ENCODE measurements at regions not wholly inside any gene's neighbourhood (a gene's known extent, or its start where the extent isn't known, plus 50 kb on each side); places are given as distances from the start of the nearest gene placed in this dataset.
"Not testable (repeated sequence)": the region's sequence is repeated elsewhere in the genome, so short reads cannot be mapped to it uniquely, and the experiment has no call there.

DNA sequence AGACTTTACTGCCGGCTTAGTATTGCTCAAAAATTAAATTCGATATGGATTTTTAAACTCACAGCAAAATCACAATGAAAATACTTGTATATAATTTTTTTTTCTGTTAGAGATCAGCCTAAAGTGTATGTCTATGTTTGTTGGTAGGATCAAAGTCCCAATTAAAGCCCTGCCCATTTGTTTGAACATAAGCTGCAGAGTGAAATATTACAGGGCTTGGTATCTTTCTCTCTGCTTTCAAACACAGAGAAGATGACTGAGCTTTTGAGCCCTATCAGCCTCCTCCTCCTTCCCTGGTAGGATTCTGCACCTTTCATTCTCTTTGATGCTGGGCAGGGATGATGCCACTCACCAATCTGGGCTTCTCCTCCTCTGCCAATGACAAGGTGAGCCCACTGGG is 345.4 kb downstream of the PPP1R2C start:
- DNase-seq, result no peak

DNA sequence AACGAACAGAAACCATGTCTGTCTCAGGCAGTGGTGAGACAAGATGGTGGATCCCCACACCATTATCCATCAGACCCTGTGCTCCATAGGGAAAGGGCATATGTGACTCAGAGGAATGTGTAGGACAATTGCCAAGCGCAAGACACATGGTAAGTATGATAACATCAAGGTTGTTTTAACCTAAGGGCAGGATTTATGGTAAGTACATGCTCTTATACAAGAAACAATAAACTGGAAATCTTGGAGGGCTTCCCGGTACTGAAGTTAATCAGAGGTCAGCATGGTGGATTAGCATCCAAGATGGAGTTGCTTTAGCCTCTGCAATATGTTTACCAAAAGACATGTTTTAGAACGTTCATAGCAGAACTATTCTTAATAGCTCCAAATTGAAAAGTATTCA is 355.0 kb downstream of the PPP1R2C start:
- no peak for DNase-seq

DNA sequence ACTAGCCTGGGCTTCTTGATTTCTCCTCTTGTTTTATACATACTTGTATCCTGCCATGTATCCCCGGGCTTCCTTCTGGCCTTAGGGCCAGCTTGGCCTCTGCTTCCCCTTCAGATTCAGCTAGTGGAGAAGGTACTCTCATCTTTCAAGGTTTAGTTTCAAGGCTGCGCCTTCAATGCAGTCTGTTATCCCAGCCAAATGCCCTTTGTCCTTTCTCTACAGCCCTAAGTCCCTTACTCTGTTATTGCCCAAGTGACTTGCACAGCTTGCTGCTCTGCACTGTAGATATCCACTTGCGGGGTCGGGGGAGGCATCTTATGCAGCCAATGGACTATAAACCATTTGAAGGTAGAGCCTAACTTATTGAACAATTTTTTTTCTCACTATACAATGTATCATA is 357.5 kb downstream of the PPP1R2C start:
- no peak for DNase-seq

DNA sequence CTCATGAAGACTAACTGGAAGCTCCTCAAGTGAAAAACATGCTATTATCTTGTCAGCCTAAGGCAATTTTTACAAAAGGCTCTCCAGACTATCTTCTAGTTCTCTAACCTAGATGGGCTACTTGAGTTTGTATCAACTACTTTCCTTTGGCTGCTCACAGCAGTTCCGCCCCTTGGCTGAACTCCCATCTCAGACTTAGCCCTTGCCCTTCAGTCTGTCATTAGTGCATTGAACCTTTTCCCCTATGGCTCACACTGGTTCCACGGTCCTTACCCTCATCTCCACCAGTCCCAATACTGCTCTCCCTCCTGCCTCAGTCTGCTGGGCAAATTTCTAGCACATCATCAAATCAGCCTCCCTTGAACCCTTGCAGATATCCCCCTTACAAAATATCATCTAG is 362.3 kb downstream of the PPP1R2C start:
- no peak for DNase-seq

DNA sequence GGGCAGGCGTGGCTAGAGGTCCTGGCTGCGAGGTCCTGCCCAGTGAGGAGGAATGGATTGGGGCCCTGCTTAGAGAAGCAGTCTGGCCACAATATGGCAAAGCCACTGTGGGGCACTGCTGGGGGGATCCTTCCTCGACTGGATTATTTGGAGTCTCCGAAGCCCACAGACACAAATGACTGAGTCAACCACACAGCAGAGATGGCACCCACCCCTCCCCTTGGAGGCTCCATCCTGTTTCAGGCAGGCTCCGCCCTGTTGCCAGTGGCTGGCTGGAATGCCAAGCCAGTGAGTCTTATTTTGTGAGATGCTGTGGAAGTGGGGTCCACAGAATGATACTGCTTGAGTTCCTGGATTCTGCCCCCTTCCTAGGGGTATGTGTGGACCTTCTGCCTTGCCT is 363.9 kb downstream of the PPP1R2C start:
- DNase-seq, result no peak

DNA sequence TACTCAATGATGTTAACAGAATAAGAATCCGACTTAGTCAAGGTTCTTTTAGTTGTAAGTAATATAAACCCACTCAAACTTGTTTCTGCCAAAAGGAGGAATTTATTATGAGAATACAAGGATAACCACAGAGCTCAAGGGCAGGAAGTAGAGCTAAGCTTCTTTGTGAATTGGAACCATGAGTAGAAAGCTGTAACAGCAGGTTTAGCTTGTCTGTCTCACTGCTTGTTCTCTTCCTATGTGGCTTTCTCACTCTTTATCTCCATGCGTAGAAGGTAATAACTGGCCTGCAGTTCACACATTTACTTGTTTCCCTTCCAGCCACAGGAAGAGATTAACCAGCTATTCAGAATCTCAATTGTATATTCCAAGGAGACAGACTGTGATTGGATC is 378.3 kb downstream of the PPP1R2C start:
- no peak for DNase-seq

DNA sequence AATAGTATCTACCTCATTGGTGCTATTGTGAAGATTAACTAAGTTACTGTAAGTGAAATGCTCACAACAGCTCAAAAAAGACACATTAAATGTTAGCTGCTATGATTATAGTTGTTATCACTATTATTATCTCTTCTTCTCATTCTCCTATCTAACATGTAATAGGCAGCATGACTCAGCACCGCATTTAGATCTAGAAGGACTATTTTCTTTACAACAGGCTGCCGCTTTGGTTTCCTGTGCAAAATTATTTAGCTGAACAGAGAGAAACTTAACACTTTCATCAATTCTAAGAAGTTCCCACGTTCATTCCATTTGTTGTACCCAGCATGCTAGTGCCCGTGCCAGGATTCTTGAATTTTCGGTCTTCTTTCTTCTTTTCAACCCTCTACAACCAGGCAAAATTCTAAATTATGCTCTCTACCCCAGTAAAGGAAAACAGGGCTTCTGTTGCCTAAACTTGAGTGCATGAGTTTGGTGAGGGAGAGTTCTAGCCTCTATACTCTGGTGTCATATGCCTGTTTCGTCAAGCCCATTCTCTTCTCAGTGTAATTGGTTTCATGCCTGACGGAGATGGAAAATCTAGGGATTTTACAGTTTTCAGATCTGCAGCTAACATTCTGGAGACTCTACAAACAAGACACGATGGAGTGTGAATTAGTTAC is 378.9 kb downstream of the PPP1R2C start:
- no peak for DNase-seq

DNA sequence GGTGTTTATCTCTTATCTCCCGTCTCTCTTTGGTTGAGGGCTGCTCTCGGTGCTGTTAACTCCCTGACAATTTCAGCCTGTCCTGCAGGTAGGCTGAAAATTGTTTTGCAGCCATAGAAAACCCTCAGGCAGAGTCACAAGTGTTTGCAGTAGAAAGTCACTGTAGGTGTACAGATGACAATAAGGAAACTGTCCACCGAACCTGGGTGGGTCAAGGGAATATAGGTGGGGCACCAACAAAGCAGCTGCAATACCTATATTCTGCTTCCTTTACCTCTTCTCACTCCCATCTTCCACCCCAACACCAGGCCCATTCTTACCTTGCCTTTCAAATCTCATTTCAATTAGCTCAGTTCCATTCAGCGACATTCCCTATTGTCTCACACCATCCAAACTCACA is 381.8 kb downstream of the PPP1R2C start:
- DNase-seq, result no peak

DNA sequence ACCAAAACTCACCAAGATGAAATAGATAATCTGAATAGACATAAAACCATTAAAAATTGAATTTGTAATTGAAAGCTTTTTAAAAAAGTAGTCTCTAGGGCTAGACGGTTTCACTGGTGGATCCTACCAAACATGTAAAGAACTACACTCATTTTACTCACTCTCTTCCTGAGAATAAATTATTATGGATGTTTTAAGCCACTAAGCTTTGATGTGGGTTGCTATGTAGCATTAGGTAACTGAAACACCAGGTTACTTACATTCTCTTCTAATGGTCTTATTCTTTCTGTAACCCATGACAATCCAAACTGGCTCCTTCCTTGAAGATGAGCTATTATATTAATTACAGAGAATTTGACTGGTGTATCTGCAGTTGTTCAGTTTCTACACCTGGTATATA is 385.1 kb downstream of the PPP1R2C start:
- DNase-seq, result no peak

DNA sequence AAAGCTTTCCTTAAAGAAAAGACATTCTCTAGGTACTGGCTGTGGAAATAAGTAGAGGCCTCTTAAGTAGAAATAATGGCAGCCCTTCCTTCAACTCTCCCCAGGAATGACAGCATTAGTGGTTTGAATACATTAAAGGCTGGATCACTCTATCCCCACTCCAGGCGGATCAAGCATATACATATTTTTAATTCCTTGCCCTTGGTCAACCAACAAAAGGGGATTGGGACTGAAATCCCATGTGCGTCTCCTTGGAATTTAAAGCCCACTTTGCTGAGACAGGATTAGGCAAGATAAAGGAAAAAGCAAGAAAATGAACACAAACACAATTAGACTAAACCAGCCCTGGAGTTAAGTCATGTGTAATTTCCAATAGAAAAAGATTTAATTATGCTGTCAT is 391.3 kb downstream of the PPP1R2C start:
- no peak for DNase-seq

DNA sequence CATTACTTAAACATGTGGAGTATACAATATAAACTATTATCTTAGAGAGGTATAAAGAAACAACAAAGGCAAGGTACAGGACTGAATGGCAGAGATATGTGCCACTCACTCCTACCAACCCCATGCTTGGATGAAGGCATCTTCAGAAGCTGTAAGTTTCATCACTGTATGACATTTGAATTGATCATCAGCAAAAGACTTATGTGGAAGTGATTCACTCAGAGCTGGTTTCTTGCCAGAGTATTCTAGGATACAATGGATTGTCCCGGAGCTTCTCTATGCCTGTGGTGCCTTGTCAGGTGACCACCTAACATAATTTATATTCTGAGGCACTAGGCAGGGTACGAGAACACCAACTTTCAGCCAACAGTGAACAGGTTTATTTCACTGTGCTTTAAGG is 392.2 kb downstream of the PPP1R2C start:
- DNase-seq, result no peak

DNA sequence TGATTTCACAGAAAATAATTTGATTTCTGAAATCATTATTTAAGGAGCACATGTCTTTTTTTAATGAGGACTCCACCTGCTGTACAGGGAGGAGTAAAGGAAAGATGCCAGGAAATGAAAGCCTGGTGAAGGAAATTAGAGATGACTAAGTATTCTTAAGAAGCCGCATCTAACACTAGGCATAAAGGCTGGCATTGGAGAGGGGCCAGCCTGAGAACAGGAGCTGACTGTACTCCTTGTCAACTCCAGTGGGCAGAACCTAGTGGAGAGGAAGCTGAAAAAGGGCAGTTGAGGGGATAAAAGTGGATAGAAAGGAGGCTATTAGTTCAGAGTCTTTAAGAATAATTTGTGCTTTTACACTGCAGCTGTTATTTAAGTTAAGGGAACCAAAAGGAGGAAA is 393.0 kb downstream of the PPP1R2C start:
- no peak for DNase-seq

DNA sequence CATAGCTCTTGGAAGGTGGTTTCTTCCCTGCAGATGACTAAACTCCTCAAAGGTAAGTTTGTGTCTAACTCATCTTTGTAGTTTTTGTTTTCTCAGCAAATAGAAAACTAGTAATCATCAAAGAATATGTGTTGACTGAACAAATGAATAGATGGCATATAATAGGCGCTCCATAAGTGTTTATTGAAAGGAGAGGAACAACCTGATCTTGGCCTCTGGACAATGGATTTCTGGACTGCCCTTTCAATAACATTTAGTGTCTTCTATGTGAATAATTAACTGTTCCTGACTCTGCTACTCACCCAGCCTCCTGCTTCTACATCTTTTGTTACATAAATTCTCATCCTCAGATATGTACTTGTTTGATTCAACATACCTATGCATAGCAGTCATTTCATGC is 399.1 kb downstream of the PPP1R2C start:
- no peak for DNase-seq

DNA sequence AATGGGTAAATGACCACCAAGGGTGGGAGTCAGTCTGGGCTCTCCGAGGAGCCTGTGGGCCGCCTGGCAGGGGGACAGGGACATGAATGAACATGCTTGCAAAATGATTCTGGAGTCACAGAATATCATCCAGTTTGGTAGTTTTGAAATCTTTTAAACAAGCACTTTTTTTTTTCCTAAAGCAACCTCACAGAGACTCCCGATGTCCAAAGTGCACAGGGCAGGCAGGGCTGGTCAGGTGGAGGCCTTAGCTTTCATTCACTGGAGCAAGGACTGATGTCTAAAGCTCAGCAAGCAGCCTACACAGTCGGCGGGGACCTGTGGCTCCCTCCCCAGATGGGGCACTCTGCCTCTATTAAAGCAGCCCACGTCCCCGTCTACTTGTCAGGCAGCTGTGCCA is 402.9 kb downstream of the PPP1R2C start:
- DNase-seq, result no peak

DNA sequence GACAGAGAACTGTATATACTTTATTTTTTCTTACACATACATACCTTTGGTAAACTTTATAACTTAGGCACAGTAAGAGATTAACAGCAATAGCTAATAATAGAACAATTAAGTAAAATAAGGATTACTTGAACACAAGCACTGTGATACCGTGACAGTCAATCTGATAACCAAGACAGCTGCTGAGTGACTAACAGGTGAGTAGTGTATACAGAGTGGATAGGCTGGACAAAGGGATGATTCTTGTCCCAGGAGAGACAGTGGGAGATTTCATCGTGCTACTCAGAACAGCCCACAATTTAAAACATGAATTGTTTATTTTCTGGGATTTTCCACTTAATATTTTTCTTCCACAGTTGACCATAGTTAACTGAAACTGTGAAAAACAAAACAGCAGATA is 411.8 kb downstream of the PPP1R2C start:
- no peak for DNase-seq

DNA sequence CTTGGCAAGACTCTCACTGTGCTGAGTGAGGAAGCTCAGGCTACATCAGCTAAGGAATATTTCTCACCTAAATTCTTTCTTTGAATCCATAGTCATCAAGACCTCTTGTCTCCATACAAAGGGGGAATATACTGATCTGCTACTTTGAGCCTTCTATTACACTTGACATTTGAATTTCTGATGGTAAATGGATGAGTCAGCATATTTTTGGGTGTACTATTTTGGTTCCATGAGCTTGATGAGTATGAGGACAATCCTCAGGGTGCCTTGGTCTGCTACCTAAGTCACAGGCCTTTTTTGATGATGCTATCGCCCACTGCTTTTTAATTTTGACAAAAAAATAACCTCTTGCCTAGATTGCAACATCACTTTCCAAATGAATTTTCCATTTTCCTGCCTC is 415.7 kb downstream of the PPP1R2C start:
- no peak for DNase-seq

DNA sequence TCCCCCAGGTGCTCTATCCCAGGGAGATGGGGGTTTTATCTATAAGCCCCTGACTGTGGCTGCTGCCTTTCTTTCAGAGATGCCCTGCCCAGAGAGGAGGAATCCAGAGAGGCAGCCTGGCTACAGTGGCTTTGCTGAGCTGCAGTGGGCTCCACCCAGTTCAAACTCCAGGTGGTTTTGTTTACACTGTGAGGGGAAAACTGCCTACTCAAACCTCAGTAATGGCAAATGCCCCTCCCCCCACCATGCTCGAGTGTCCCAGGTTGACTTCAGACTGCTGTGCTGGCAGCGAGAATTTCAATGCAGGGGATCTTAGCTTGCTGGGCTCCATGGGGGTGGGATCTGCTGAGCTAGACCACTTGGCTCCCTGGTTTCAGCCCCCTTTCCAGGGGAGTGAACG is 419.6 kb upstream of the CASK start:
- not testable (repeated sequence) for DNase-seq

Data from NCI-H1105 (cell line).